GM12892 (cell line): ENCODE measurements at regions not wholly inside any gene's neighbourhood (a gene's known extent, or its start where the extent isn't known, plus 50 kb on each side); places are given as distances from the start of the nearest gene placed in this dataset.

Source experiments
- POLR2A ChIP-seq: IDR thresholded peaks from 2 replicates; pipeline ENCODE4 v1.6.1; 2011; ENCODE audit warnings: low read depth, low read length, control low read depth
- POLR2AphosphoS5 ChIP-seq: IDR thresholded peaks from 2 replicates; pipeline ENCODE4 v1.6.1; 2011; ENCODE audit warnings: low read depth, low read length, control low read depth
- TAF1 ChIP-seq: IDR thresholded peaks from 2 replicates; pipeline ENCODE4 v1.6.1; 2011; ENCODE audit warnings: low read depth, mild to moderate bottlenecking, control low read depth, low read length, borderline replicate concordance

DNA sequence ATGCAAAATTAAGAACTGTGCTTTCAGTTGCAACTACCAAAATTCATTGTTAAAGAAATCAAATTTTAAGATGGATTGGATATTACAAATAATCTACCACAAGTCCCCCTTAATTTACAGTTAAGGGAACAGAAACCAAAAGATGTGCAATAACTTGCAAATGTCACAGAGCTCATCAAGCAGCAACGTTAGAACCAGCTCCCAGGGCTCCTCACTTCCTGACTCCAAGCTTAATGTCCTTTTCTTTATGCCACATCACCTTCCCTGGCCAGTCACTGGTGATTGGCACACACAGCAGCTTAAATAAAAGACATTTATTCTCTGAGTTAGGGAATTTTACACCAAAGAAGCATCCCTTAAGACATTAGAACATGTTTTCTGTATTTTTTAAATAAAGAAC is 159.7 kb downstream of the RSL24D1 start:
- TF ChIP-seq POLR2A (no peak), POLR2AphosphoS5 (no peak), TAF1 (no peak)
